NCI-H2196 (cell line): ENCODE measurements at regions not wholly inside any gene's neighbourhood (a gene's known extent, or its start where the extent isn't known, plus 50 kb on each side); places are given as distances from the start of the nearest gene placed in this dataset.
"Not testable (repeated sequence)": the region's sequence is repeated elsewhere in the genome, so short reads cannot be mapped to it uniquely, and the experiment has no call there.

Experiments used
- DNase-seq: peaks from one replicate; lab custom pipeline; 2025; ENCODE audit not compliant: unreplicated experiment; lab: John Stamatoyannopoulos, UW

DNA sequence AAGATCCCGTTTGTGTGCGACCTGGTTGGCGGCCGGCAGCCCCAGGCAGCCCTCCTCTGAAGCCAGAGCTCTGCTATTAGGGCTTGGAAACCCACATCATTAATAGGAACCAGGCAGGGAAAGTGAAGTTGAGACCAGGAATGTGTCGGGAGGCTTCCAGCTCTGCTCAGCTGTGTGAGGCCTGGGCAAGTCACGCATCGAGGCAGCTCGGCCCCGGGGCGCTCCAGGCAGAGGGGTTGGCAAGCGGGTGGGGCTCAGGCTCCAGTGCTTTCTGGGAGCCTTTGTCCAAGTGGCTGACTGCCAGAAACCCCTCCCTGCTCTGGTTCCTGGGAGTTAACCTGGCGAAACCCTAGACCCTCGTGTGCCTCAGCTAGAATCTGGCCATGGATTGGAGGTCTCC, 1151.7 kb downstream of the VRK1 start:
- DNase-seq = no peak

- DNase-seq = no peak
Measured at GRCh38 chr14:97956581-97957340, 1159.6 kb downstream of the VRK1 start.

DNA sequence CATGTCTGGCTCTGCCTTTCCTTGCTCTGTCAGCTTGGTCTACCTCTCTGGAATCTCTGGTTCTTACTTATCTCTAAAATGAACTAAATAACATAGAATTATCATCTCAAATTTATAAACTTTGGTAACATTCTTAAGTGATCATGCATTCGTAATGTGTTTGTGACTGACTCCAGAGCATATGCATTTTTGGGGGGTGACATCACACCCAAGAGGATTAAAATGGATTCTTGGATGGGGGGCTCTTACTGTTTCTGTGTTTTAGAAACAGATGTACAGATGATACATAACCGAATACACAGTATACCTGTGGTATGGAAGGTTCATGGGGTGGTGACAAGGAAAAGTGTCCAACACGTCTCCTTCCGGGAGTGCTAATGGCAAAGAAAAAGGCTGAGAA, 1162.1 kb downstream of the VRK1 start:
- no peak for DNase-seq

DNA sequence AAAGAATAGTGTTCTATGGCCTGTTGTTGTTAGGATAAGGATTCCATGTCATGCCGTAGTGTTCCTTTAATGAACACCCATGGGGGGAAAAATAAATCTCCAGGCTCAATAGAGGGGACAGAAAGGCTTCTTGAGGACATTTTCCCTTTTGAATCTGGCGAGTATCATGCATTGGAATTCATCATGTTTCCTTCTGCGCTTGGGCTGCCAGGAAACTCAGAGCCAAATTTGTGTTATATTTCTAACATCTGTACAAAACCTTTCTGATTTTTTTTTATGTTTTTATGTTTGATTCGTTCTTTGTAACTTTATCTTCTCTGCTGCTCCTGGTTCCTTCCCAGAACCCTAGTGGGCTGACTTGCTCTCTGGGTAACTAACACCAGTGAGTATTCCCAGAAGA, 1163.3 kb downstream of the VRK1 start:
- no peak for DNase-seq

GRCh38 chr14:97970222-97970621, 1173.0 kb downstream of the VRK1 start:
- DNase-seq = no peak

DNA sequence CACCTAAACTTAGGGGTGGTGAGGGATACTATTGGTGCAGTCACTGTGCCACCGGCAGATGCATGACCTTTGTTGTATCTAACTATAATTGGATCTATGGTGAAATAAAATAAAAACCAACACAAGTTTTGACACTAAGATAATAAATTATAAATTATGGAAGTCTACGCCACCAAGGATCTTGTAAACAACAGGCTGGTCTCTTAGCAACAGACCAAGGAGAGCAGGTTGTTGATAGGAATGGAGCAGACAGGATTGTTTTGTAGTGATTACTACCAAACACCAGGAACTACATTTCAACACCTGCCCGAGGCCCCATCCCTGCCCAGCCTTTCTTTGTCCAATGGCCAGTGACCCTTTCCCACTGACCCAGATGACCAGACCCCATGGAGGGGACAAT, 1178.0 kb downstream of the VRK1 start:
- no peak for DNase-seq

DNA sequence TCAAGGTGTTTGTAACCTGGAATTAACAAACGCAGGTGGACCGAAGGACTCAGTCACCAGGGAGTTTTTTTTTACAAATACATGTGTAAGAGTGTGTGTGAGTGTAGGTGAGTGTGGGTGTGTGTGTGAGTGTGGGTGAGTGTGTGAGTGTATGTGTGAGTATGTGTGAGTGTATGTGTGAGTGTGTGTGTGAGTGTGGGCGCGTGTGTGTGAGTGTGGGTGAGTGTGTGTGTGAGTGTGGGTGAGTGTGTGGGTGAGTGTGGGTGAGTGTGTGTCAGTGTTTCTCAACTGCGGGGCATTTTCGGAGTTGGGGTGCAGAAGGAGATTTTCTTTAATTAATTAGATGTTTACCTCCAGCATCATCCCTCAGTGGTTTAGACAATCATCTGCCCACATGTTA, 1178.8 kb downstream of the VRK1 start:
- no peak for DNase-seq

GRCh38 chr14:97976861-97977260, 1179.7 kb downstream of the VRK1 start:
- DNase-seq = no peak

DNA sequence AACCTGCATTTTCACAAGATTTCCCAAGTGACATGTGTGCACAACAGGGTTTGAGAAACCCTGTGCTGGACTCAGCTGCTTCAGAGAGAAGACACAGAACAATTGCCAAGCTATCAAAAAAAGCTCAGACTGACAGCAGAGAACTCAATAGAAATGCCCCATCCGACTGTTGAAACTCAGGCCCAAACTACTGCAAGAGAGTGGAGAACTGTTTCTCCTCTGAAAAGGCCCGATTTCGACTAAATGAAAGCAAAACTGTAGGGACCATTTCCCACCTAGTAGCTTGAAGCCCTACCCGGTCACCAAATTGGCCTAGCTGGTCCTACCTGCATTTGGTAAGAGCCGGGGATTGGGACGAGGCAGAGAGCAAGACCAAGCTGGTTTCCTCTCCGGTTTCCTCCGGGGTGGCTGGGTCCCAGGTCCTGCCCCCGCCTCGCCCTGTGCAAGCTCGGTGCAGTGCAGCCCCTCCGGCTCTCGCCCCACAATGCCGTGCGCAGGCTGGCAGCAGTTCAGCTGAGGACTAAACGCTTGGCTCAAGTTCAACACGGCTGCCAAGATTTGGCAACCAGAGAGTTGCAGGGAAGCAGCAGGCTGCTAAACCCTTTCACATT, 1180.6 kb downstream of the VRK1 start:
- DNase-seq = peak; percentile 40

DNA sequence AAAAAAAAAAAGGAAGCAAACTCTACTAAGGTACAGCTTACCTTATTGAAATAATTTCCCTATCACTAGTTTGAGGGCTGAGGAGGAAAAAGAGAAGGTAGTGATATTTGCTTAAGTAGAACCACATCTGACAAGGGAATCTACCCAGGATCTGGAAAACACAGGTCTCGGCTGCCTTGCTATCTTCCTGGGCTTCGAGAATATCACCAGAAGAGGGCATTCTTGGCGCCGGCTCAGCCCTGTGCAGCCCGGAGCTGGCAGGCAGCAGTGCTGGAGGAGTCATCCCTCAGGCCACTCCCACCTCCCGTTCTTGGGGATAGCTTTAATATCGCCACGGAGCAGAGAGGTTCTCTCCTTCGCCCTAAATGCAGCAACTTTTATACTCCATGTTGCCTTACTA, 1181.2 kb downstream of the VRK1 start:
- DNase-seq = peak; percentile 15

DNA sequence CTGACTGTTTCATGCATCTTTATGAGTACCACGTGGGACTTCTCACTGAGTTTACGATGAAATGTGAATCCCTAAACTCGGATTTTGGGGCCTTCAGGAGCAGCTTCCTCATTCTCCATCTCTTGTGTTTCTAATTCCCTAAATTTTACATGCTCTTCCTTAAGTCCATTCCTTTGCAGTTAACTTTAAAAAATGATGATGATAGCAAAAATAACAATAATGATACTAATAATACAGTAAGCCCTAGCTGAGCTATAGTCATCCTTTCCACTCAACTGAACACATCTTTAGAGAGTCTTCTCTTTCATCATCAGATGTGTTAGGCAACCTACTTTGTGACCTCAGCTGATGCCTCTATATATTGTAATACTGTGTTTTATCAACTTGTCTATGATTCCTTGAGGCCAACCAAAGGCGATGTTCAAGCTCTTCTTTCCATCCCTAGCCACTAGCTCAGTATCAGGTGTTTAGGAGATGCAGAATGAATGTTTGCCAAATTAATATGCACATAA, 1196.4 kb downstream of the VRK1 start:
- no peak for DNase-seq

GRCh38 chr14:97994020-97994531, 1196.9 kb downstream of the VRK1 start:
- DNase-seq = no peak

DNA sequence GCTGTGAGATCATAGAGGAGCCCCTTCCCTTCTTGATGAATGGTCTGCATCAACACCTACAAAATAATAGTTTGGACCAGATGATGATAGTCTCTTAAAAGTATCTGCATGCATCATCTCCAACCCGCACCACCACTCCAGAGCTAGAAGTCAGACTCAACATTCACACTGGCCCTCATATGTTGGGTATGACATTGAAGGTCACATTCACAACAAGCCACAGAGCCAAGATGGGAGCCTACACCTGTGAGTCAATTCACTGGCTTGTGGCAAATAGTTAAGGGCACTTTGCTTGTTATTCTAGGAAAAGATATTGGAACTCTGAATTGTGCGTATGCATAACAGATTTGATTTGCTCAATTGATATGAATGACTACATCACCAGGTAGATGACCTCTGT, 1197.9 kb downstream of the VRK1 start:
- no peak for DNase-seq

DNA sequence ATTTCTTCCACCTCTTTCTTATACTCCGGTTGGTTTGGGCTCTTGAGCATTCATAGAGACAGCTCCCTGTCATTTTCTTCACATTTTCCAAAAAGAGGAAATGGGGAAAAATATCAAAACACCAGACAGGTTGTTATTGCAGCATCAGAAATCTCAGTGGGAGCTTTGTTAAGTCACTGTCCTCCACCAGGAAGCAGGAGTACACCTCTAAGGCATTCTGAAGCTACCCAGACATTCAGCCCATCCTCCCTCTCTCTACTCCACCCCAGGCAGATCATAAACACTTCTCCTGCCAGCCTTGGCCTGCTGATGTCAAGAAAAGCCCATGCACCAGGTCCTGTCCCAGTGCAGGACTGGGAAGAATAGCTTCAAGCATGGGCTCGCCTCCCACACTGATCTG, 1198.3 kb downstream of the VRK1 start:
- DNase-seq = no peak

DNA sequence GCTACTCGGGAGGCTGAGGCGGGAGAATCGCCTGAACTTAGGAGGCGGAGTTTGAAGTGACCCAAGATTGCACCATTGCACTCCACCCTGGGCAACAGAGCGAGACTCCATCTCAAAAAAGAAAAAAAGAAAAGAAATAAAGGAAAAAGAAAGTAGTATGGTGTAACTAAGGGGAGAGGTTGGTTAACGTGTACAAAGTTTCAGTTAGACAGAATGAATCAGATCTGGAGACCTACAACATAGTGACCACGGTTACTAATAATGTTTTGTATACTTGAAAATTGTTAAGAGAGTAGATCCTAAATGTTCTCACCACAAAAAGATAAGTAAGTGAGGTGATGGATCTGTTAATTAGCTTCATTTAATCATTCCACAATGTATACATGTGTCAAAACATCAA, 1208.8 kb downstream of the VRK1 start:
- DNase-seq = no peak

- DNase-seq = no peak
Measured at GRCh38 chr14:98008381-98009113, 1211.4 kb downstream of the VRK1 start.

DNA sequence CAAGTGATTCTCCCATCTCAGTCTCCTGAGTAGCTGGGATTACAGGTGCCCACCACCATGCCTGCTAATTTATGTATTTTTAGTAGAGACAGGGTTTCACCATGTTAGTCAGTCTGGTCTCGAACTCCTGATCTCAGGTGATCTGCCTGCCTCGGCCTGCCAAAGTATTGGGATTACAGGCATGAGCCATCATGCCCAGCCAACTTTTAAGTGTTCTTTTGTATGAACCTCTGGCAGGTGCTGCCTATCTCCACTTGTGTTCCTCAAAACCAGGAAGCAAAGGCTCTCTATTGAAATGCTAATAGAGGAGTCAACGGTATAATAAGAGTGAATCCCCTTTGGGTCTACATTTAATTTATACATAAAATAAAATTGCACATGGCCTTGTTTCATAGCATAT, 1212.0 kb downstream of the VRK1 start:
- not testable (repeated sequence) for DNase-seq

DNA sequence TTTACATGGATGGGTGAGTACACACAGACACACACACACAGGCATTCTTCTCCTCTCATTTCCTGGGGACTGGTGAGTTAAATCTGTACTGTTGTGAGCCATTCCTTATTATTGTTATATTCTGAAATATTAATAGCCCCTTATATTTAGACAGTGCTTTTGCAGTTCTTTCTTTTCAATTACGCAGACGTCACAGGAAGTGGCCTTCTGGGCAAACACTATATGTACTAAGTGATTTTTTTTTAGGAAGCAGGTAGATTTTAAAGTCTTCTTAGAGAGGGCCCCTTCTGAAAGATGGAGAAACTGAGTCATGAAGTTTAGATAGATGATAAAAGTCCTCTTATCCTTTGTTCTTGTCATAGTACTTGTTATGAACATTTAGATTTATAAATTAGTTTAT, 1213.6 kb downstream of the VRK1 start:
- no peak for DNase-seq

DNA sequence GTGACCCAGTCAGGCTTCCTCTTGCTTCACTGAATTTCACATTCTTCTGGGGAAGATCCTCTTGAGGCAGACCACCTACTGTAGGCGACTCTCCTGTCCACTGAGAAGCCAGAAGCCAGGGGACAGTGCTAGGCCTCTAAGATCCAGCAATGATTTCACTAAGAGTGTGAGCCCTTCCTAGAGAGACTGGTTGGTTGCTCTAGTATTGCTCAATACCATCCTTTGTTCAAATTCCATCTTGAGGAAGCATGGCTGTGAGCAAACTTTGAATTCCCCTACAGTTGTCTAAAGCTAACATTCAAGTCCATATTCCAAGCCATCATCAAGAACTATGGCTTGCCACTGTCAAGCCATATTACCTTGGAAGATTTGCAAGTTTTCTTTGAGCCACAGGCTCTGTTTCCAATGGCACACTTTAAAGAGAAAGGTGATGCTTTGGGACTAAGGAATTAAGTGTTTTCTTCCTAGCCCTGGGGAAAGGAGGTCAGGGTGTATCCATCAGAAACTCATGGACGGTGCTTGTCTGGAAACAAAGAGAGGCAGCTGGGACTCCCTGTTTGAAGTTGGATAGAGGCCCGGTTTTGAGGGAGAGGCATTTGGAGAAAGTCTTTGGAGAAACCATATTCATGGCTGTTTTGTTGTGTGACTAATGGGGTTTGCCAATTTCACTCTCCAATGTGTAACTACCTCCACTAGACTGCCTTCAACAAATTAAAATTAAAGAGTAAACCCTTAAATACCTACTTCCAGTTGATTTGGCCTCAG, 1217.9 kb downstream of the VRK1 start:
- DNase-seq = no peak

GRCh38 chr14:98015921-98016320, 1218.7 kb downstream of the VRK1 start:
- DNase-seq = no peak

DNA sequence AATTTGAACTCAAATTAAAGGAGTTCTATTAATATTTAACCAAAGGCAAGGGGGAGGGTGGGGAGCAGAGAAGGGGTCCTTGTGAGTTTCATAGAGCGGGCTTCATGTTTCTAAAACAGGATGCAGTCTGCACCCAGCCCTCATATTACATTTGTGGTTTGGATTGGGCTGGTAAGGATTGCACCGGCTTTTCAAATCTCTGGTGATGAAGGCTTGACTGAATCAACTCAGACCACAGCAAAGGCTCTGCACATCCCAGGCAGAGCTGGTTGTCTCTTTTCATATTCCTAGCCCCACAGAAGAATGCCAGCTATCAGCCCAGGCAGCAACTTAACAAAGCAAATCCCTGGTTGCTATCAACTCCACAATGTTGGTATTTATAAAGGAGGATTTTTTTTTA, 1221.4 kb downstream of the VRK1 start:
- DNase-seq = no peak
